Sigmoid colon (tissue), 6 donors: ENCODE measurements at regions not wholly inside any gene's neighbourhood (a gene's known extent, or its start where the extent isn't known, plus 50 kb on each side); places are given as distances from the start of the nearest gene placed in this dataset.
"Not testable (repeated sequence)": the region's sequence is repeated elsewhere in the genome, so short reads cannot be mapped to it uniquely, and the experiment has no call there.

ENCODE experiments used
- DNase-seq: peaks from one replicate; pipeline ENCODE4 v3.0.0-alpha.2; 2019
- H3K27ac ChIP-seq, 4 donors: fragments of 200-600 bp; sonication (generic); one replicate each; pipeline ENCODE4 v1.5.1; 2016 to 2019; ENCODE audit warnings: mild to moderate bottlenecking in 1 of 4
- H3K27me3 ChIP-seq, 3 donors: fragments of 200-600 bp; sonication (generic); one replicate each; pipeline ENCODE4 v1.5.1; 2019; ENCODE audit warnings: mild to moderate bottlenecking in 1 of 3
- H3K36me3 ChIP-seq, 4 donors: fragments of 200-600 bp; sonication (generic); one replicate each; pipeline ENCODE4 v1.5.1; 2016 to 2019
- H3K4me1 ChIP-seq, 4 donors: fragments of 200-600 bp; sonication (generic); one replicate each; pipeline ENCODE4 v1.5.1; 2017 to 2019
- H3K4me3 ChIP-seq, 4 donors: fragments of 200-600 bp; sonication (generic); one replicate each; pipeline ENCODE4 v1.5.1; 2017 to 2019; ENCODE audit warnings: mild to moderate bottlenecking in 2 of 4, moderate library complexity in 1 of 4
- H3K9me3 ChIP-seq, 4 donors: fragments of 200-600 bp in 3 of 4; sonication (generic) in 3 of 4; one replicate each; pipeline versions ENCODE4 v1.5.1 to v1.6.1; 2013 to 2019
- CTCF ChIP-seq, 4 experiments: fragments of 450-650 bp in 3 of 4; fragments of 200-600 bp in 1 of 4; IDR thresholded peaks; one replicate each; pipeline ENCODE4 v1.5.1; 2016 to 2019; ENCODE audit warnings: antibody characterized with exemption in 4 of 4, mild to moderate bottlenecking in 3 of 4, moderate library complexity in 2 of 4
- EP300 ChIP-seq, 4 donors: sonication (generic); formaldehyde crosslinking; IDR thresholded peaks; one replicate each; pipeline ENCODE4 v1.6.1; 2017; ENCODE audit warnings: antibody characterized with exemption in 4 of 4
- POLR2A ChIP-seq, 2 donors: fragments of 450-650 bp; IDR thresholded peaks; one replicate each; pipeline ENCODE4 v1.6.1; 2016; ENCODE audit warnings: antibody characterized with exemption in 2 of 2, mild to moderate bottlenecking in 2 of 2, moderate library complexity in 2 of 2
- POLR2AphosphoS5 ChIP-seq, 4 donors: sonication (generic); formaldehyde crosslinking; IDR thresholded peaks; one replicate each; pipeline ENCODE4 v1.6.1; 2017; ENCODE audit warnings: antibody characterized with exemption in 4 of 4
- WGBS, 2 donors: extraction: QIAGEN DNeasy Blood & Tissue Kit; methylation state at CpG; one replicate each; pipeline ENCODE4 v1.1.7; 2013; 5-methylcytosine and 5-hydroxymethylcytosine counted together
- intact Hi-C: fragments of 100-400 bp; cut with DNase I; formaldehyde crosslinking; loops from one replicate; pipeline ENCODE4 v1.15.1; 2023
- donor health status: healthy with polysubstance abuse.
- donor health status: healthy.

- intact Hi-C loops = no loop called here
- TF ChIP-seq EP300 (IDR thresholded peaks at IDR 0.05) = no peak
- TF ChIP-seq POLR2AphosphoS5 (IDR thresholded peaks at IDR 0.05) = no peak
- no peak for TF ChIP-seq POLR2A (IDR thresholded peaks at IDR 0.05)
- TF ChIP-seq CTCF (IDR thresholded peaks at IDR 0.05) = no peak
- Histone ChIP-seq H3K27me3 (no peaks in the 10 kb centered on the region), H3K4me3 (no peak overlapping the region), H3K36me3 (no peaks in the 10 kb centered on the region), H3K9me3 (peaks cover 0 to 2% (median 0%) of the 10 kb centered on the region in 4 donors), H3K27ac (no peak overlapping the region), H3K4me1 (no peaks in the 10 kb centered on the region)
- no peak for DNase-seq
These were observed 92.8 kb upstream of the EPB41L4A start for GRCh38 chr5:112511920-112512319.

GRCh38 chr5:112512901-112513300 is 93.8 kb upstream of the EPB41L4A start:
- WGBS, 2 donors = 69 to 85% methylated on average over 2 of the region's 2 CpGs

GRCh38 chr5:112514111-112514510 is 95.0 kb upstream of the EPB41L4A start:
- DNase-seq = no peak
- TF ChIP-seq CTCF (IDR thresholded peaks at IDR 0.05) (no peak), EP300 (IDR thresholded peaks at IDR 0.05) (no peak), POLR2AphosphoS5 (IDR thresholded peaks at IDR 0.05) (no peak), POLR2A (IDR thresholded peaks at IDR 0.05) (no peak)
- Histone ChIP-seq H3K27me3 (no peaks in the 10 kb centered on the region), H3K9me3 (peaks cover 0 to 2% (median 0%) of the 10 kb centered on the region in 4 donors), H3K36me3 (no peaks in the 10 kb centered on the region), H3K27ac (no peak overlapping the region), H3K4me3 (no peak overlapping the region), H3K4me1 (no peaks in the 10 kb centered on the region)
- intact Hi-C loops = no loop called here
- WGBS, 2 donors = 54 to 62% methylated on average over 2 of the region's 2 CpGs

More at GRCh38 chr5:112512901-112513300, 93.8 kb upstream of the EPB41L4A start:
- no peak for DNase-seq
- Histone ChIP-seq H3K27me3 (no peaks in the 10 kb centered on the region), H3K9me3 (peaks cover 0 to 2% (median 0%) of the 10 kb centered on the region in 4 donors), H3K27ac (no peak overlapping the region), H3K36me3 (no peaks in the 10 kb centered on the region), H3K4me1 (no peaks in the 10 kb centered on the region), H3K4me3 (no peak overlapping the region)
- TF ChIP-seq EP300 (IDR thresholded peaks at IDR 0.05) (no peak), POLR2A (IDR thresholded peaks at IDR 0.05) (no peak), POLR2AphosphoS5 (IDR thresholded peaks at IDR 0.05) (no peak), CTCF (IDR thresholded peaks at IDR 0.05) (no peak)
- intact Hi-C loops = no loop called here

- H3K36me3 ChIP-seq, intact Hi-C loops, H3K4me1 ChIP-seq, H3K27me3 ChIP-seq, H3K27ac ChIP-seq, H3K4me3 ChIP-seq, H3K9me3 ChIP-seq, DNase-seq: not testable (repeated sequence)
- 63 to 70% methylated on average over 1 of the region's 1 CpG for WGBS, 2 donors
These were observed 101.4 kb upstream of the EPB41L4A start for GRCh38 chr5:112520474-112520873.

GRCh38 chr5:112522891-112523673 is 104.0 kb upstream of the EPB41L4A start:
- H3K36me3 ChIP-seq, H3K4me1 ChIP-seq, H3K27ac ChIP-seq, H3K4me3 ChIP-seq, intact Hi-C loops, DNase-seq, H3K9me3 ChIP-seq, H3K27me3 ChIP-seq: not testable (repeated sequence)
- WGBS, 2 donors = 72 to 80% methylated on average over 9 of the region's 9 CpGs

GRCh38 chr5:112523674-112524263 is 104.7 kb upstream of the EPB41L4A start:
- H3K4me1 ChIP-seq, DNase-seq, H3K27ac ChIP-seq, H3K9me3 ChIP-seq, H3K4me3 ChIP-seq, intact Hi-C loops, H3K27me3 ChIP-seq, H3K36me3 ChIP-seq: not testable (repeated sequence)
- WGBS, 2 donors = 58% methylated on average over 4 of the region's 4 CpGs
